H9 (cell line): ENCODE measurements at regions not wholly inside any gene's neighbourhood (a gene's known extent, or its start where the extent isn't known, plus 50 kb on each side); places are given as distances from the start of the nearest gene placed in this dataset.

Source experiments
- DNase-seq: peaks from one replicate; pipeline ENCODE4 v3.0.0-alpha.2; 2017
- H2AFZ ChIP-seq: one replicate; pipeline ENCODE4 v1.6.1; 2013; ENCODE audit warnings: mild to moderate bottlenecking, low read length, control low read depth, moderate library complexity
- H2AK5ac ChIP-seq: 2 replicates; pipeline ENCODE4 v1.6.1; 2013; ENCODE audit warnings: low read length, control low read depth, mixed read lengths; ENCODE audit not compliant: insufficient read length
- H2BK120ac ChIP-seq: one replicate; pipeline ENCODE4 v1.6.1; 2013; ENCODE audit warnings: low read depth, mild to moderate bottlenecking, low read length, control low read depth, inconsistent platforms; ENCODE audit not compliant: poor library complexity, severe bottlenecking
- H2BK12ac ChIP-seq: 2 replicates; pipeline ENCODE4 v1.6.1; 2013; ENCODE audit warnings: low read length, control low read depth, mixed read lengths, low read depth; ENCODE audit not compliant: insufficient read length
- H2BK15ac ChIP-seq: 2 replicates; pipeline ENCODE4 v1.6.1; 2013; ENCODE audit warnings: low read depth, low read length, control low read depth
- H2BK20ac ChIP-seq: one replicate; pipeline ENCODE4 v1.6.1; 2013; ENCODE audit warnings: low read depth, mild to moderate bottlenecking, low read length, control low read depth, inconsistent platforms; ENCODE audit not compliant: poor library complexity, severe bottlenecking
- H2BK5ac ChIP-seq: 2 replicates; pipeline ENCODE4 v1.6.1; 2013; ENCODE audit warnings: low read length, control low read depth, mixed read lengths; ENCODE audit not compliant: insufficient read length
- H3K14ac ChIP-seq: 2 replicates; pipeline ENCODE4 v1.6.1; 2013; ENCODE audit warnings: low read length, control low read depth; ENCODE audit not compliant: insufficient read depth
- H3K18ac ChIP-seq: 2 replicates; pipeline ENCODE4 v1.6.1; 2013; ENCODE audit warnings: low read depth, mild to moderate bottlenecking, mixed read lengths, low read length, control low read depth; ENCODE audit not compliant: insufficient read length
- H3K23ac ChIP-seq: 2 replicates; pipeline ENCODE4 v1.6.1; 2013; ENCODE audit warnings: low read length, control low read depth, mixed read lengths, low read depth; ENCODE audit not compliant: insufficient read length
- H3K23me2 ChIP-seq: 2 replicates; pipeline ENCODE4 v1.6.1; 2013; ENCODE audit warnings: low read depth, mild to moderate bottlenecking, mixed read lengths, low read length, control low read depth; ENCODE audit not compliant: insufficient read length, poor library complexity, severe bottlenecking
- H3K27ac ChIP-seq: 2 replicates; pipeline ENCODE4 v1.5.1; 2013; ENCODE audit warnings: low read length, control low read depth, mixed read lengths, low read depth; ENCODE audit not compliant: insufficient read length
- H3K27me3 ChIP-seq: 2 replicates; pipeline ENCODE4 v1.6.1; 2013; ENCODE audit warnings: low read length, control low read depth, inconsistent platforms; ENCODE audit not compliant: insufficient read depth
- H3K4ac ChIP-seq: 2 replicates; pipeline ENCODE4 v1.6.1; 2013; ENCODE audit warnings: low read depth, mild to moderate bottlenecking, control low read depth, inconsistent platforms, low read length, moderate library complexity
- H3K4me1 ChIP-seq: 2 replicates; pipeline ENCODE4 v1.6.1; 2013; ENCODE audit warnings: low read length, control low read depth, inconsistent platforms; ENCODE audit not compliant: insufficient read depth
- H3K4me2 ChIP-seq: 2 replicates; pipeline ENCODE4 v1.6.1; 2013; ENCODE audit warnings: low read length, control low read depth, mixed read lengths; ENCODE audit not compliant: insufficient read length, insufficient read depth
- H3K56ac ChIP-seq: 2 replicates; pipeline ENCODE4 v1.6.1; 2013; ENCODE audit warnings: low read depth, mild to moderate bottlenecking, mixed read lengths, low read length, control low read depth; ENCODE audit not compliant: insufficient read length
- H3K79me1 ChIP-seq: 2 replicates; pipeline ENCODE4 v1.6.1; 2013; ENCODE audit warnings: low read depth, mild to moderate bottlenecking, moderate library complexity, low read length, control low read depth, inconsistent platforms; ENCODE audit not compliant: insufficient read depth, poor library complexity, severe bottlenecking
- H3K79me2 ChIP-seq: 2 replicates; pipeline ENCODE4 v1.6.1; 2013; ENCODE audit warnings: low read length, control low read depth, inconsistent platforms; ENCODE audit not compliant: insufficient read depth
- H3K9ac ChIP-seq: 2 replicates; pipeline ENCODE4 v1.6.1; 2013; ENCODE audit warnings: low read length, control low read depth, mixed read lengths; ENCODE audit not compliant: insufficient read length; ENCODE audit errors: extremely low read depth
- H3K9me3 ChIP-seq: one replicate; pipeline ENCODE4 v1.6.1; 2013; ENCODE audit warnings: low read depth, low read length, inconsistent platforms; ENCODE audit not compliant: control insufficient read depth
- H3T11ph ChIP-seq: one replicate; pipeline ENCODE4 v1.6.1; 2013; ENCODE audit warnings: mild to moderate bottlenecking, low read length, control low read depth, inconsistent platforms
- H4K20me1 ChIP-seq: one replicate; pipeline ENCODE4 v1.6.1; 2013; ENCODE audit not compliant: control insufficient read depth, insufficient read length, insufficient read depth
- H4K5ac ChIP-seq: 2 replicates; pipeline ENCODE4 v1.6.1; 2013; ENCODE audit warnings: low read depth, mild to moderate bottlenecking, mixed read lengths, low read length, control low read depth; ENCODE audit not compliant: insufficient read length
- H4K8ac ChIP-seq: replicated peaks from 2 replicates; pipeline ENCODE4 v1.6.1; 2013; ENCODE audit warnings: low read length, control low read depth, mixed read lengths, low read depth; ENCODE audit not compliant: insufficient read length
- H4K91ac ChIP-seq: 2 replicates; pipeline ENCODE4 v1.6.1; 2013; ENCODE audit warnings: low read depth, mild to moderate bottlenecking, moderate library complexity, mixed read lengths, low read length, control low read depth; ENCODE audit not compliant: insufficient read length
- H3K27ac Mint-ChIP-seq, 3 experiments: 2 replicates in 2 of 3; 3 replicates in 1 of 3; pipeline ENCODE4 v1.8.0; 2020 to 2021; ENCODE audit warnings: mixed read lengths in 3 of 3, mild to moderate bottlenecking in 1 of 3, moderate library complexity in 1 of 3
- H3K27me3 Mint-ChIP-seq: 2 replicates; pipeline ENCODE4 v1.8.0; 2021; ENCODE audit warnings: low read depth, mild to moderate bottlenecking, moderate library complexity, mixed read lengths
- H3K36me3 Mint-ChIP-seq, 3 experiments: 2 replicates in 2 of 3; 3 replicates in 1 of 3; pipeline ENCODE4 v1.8.0; 2020 to 2021; ENCODE audit warnings: low read depth in 3 of 3, mixed read lengths in 3 of 3; ENCODE audit not compliant: insufficient read depth in 1 of 3
- H3K4me1 Mint-ChIP-seq, 2 experiments: 2 replicates each; pipeline ENCODE4 v1.8.0; 2020; ENCODE audit warnings: mixed read lengths in 2 of 2
- H3K4me3 Mint-ChIP-seq, 2 experiments: 2 replicates in 1 of 2; 3 replicates in 1 of 2; pipeline ENCODE4 v1.8.0; 2020 to 2021; ENCODE audit warnings: mild to moderate bottlenecking in 2 of 2, mixed read lengths in 2 of 2, moderate library complexity in 1 of 2
- H3K9me3 Mint-ChIP-seq, 2 experiments: 2 replicates in 1 of 2; 3 replicates in 1 of 2; pipeline ENCODE4 v1.8.0; 2020; ENCODE audit warnings: mild to moderate bottlenecking in 2 of 2, mixed read lengths in 2 of 2, moderate library complexity in 1 of 2
- WGBS: extraction: QIAGEN DNeasy Blood & Tissue Kit; methylation state at CpG from one replicate; pipeline ENCODE4 v1.1.7; 2013; ENCODE audit warnings: missing lambda C conversion rate, low lambda C conversion rate, mixed read lengths; ENCODE audit not compliant: insufficient read length; ENCODE audit errors: extremely low coverage; 5-methylcytosine and 5-hydroxymethylcytosine counted together
- TF ChIP-seq, protein P1 (sequence below): fragments of 200-600 bp; sonication (generic); conservative IDR thresholded peaks from 3 replicates; pipeline ENCODE4 v1.8.0; 2021; ENCODE audit warnings: antibody characterized with exemption, mild to moderate bottlenecking

DNA sequence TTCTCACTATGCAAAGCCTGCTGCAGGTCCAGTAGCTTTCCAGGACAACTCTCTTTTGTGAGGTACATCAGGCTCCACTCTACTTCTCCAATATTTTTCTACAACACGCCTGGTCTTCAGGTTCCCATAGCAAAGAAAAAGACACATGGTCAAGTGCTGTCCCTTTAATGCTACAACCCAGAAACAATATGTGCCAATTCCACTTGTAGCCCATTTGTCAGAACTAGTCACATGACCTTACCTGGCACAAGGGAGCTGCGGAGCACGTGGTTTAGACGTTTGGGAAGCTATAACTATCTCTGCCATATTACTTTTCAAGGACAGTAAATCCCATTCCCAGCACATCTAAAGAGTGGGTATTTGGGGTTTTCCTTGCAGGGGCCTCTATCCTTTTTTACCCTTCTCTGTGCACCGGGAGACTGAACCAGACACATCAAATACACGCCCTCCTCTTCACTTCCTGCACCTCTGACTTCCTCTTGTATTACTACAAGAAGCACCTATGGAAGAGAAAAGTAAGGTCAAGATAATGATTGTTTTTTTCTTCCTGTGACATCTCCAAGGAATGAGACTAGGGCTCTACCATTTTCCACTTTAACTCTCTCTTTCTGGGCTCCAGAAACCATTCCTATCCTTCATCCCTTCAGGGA is 237.6 kb downstream of the ETS1 start:
- TF ChIP-seq, protein P1, sequence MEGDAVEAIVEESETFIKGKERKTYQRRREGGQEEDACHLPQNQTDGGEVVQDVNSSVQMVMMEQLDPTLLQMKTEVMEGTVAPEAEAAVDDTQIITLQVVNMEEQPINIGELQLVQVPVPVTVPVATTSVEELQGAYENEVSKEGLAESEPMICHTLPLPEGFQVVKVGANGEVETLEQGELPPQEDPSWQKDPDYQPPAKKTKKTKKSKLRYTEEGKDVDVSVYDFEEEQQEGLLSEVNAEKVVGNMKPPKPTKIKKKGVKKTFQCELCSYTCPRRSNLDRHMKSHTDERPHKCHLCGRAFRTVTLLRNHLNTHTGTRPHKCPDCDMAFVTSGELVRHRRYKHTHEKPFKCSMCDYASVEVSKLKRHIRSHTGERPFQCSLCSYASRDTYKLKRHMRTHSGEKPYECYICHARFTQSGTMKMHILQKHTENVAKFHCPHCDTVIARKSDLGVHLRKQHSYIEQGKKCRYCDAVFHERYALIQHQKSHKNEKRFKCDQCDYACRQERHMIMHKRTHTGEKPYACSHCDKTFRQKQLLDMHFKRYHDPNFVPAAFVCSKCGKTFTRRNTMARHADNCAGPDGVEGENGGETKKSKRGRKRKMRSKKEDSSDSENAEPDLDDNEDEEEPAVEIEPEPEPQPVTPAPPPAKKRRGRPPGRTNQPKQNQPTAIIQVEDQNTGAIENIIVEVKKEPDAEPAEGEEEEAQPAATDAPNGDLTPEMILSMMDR = no peak
- Histone ChIP-seq H2BK12ac (no peak overlapping the region), H4K91ac (no peak overlapping the region), H4K20me1 (no peaks in the 10 kb centered on the region), H2BK120ac (no peak overlapping the region), H2BK20ac (no peak overlapping the region), H4K5ac (no peak overlapping the region), H3K27me3 (no peaks in the 10 kb centered on the region), H2BK5ac (no peak overlapping the region), H3K23me2 (no peaks in the 10 kb centered on the region), H3K4me2 (no peak overlapping the region), H2AK5ac (no peak overlapping the region), H3K14ac (no peak overlapping the region), H3K9ac (no peak overlapping the region), H3K27ac (no peak overlapping the region), H3K79me1 (no peaks in the 10 kb centered on the region), H3K23ac (no peak overlapping the region), H3K4ac (no peak overlapping the region), H4K8ac (no peak overlapping the region), H3K56ac (no peak overlapping the region), H2AFZ (no peak overlapping the region), H3K9me3 (no peaks in the 10 kb centered on the region), H3K79me2 (no peaks in the 10 kb centered on the region), H3K18ac (no peak overlapping the region), H2BK15ac (no peak overlapping the region), H3T11ph (no peak overlapping the region), H3K4me1 (no peaks in the 10 kb centered on the region)
- no peak overlapping the region for H3K4me3 Mint-ChIP-seq
- H3K9me3 Mint-ChIP-seq = no peaks in the 10 kb centered on the region
- H3K27me3 Mint-ChIP-seq = no peaks in the 10 kb centered on the region; the same call in 1 of the 2 replicates
- WGBS = no CpG with 5 or more reads among the region's 6 CpGs
- H3K36me3 Mint-ChIP-seq = no peaks in the 10 kb centered on the region
- H3K4me1 Mint-ChIP-seq = peaks cover 0 to 3% of the 10 kb centered on the region in 2 experiments; a peak in 1 of 4 replicates
- no peak overlapping the region for H3K27ac Mint-ChIP-seq
- DNase-seq = no peak
